ENCODE measurements at regions not wholly inside any gene's neighbourhood (a gene's known extent, or its start where the extent isn't known, plus 50 kb on each side); places are given as distances from the start of the nearest gene placed in this dataset.

DNA sequence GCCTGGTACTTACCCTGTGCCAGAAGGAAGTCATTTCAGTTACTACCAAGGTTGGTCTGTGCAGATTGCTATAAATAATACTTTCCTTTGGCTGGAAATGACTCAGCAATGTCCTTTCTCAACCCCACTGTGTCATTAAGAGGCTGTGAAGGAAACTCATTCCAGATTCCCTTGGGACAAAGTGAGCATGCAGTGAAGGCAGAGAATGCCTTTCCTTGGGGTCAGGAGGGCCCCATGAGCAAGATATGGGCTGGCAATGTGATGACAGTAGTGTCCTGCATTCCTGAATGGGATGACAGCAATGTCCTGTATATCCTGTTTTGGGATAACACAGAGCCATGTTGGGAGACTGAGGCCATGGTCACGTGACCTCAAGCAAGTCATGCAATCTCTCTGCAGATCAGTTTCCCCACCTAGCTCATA lies 213.1 kb upstream of the TMTC4 start:
- H3K4me2 ChIP-seq (ENCODE audit: insufficient read depth, low read length) = no peak overlapping the region
- TF ChIP-seq ZNF766 (CRISPR knock-in tag; conservative IDR thresholded peaks at IDR 0.05) (no peak), PHF21A (IDR thresholded peaks at IDR 0.05; ENCODE audit: borderline replicate concordance, low read depth) (no peak), EWSR1 (IDR thresholded peaks at IDR 0.05; ENCODE audit: borderline replicate concordance, low read depth, partially characterized antibody) (no peak)
- TF ChIP-seq, protein P1, sequence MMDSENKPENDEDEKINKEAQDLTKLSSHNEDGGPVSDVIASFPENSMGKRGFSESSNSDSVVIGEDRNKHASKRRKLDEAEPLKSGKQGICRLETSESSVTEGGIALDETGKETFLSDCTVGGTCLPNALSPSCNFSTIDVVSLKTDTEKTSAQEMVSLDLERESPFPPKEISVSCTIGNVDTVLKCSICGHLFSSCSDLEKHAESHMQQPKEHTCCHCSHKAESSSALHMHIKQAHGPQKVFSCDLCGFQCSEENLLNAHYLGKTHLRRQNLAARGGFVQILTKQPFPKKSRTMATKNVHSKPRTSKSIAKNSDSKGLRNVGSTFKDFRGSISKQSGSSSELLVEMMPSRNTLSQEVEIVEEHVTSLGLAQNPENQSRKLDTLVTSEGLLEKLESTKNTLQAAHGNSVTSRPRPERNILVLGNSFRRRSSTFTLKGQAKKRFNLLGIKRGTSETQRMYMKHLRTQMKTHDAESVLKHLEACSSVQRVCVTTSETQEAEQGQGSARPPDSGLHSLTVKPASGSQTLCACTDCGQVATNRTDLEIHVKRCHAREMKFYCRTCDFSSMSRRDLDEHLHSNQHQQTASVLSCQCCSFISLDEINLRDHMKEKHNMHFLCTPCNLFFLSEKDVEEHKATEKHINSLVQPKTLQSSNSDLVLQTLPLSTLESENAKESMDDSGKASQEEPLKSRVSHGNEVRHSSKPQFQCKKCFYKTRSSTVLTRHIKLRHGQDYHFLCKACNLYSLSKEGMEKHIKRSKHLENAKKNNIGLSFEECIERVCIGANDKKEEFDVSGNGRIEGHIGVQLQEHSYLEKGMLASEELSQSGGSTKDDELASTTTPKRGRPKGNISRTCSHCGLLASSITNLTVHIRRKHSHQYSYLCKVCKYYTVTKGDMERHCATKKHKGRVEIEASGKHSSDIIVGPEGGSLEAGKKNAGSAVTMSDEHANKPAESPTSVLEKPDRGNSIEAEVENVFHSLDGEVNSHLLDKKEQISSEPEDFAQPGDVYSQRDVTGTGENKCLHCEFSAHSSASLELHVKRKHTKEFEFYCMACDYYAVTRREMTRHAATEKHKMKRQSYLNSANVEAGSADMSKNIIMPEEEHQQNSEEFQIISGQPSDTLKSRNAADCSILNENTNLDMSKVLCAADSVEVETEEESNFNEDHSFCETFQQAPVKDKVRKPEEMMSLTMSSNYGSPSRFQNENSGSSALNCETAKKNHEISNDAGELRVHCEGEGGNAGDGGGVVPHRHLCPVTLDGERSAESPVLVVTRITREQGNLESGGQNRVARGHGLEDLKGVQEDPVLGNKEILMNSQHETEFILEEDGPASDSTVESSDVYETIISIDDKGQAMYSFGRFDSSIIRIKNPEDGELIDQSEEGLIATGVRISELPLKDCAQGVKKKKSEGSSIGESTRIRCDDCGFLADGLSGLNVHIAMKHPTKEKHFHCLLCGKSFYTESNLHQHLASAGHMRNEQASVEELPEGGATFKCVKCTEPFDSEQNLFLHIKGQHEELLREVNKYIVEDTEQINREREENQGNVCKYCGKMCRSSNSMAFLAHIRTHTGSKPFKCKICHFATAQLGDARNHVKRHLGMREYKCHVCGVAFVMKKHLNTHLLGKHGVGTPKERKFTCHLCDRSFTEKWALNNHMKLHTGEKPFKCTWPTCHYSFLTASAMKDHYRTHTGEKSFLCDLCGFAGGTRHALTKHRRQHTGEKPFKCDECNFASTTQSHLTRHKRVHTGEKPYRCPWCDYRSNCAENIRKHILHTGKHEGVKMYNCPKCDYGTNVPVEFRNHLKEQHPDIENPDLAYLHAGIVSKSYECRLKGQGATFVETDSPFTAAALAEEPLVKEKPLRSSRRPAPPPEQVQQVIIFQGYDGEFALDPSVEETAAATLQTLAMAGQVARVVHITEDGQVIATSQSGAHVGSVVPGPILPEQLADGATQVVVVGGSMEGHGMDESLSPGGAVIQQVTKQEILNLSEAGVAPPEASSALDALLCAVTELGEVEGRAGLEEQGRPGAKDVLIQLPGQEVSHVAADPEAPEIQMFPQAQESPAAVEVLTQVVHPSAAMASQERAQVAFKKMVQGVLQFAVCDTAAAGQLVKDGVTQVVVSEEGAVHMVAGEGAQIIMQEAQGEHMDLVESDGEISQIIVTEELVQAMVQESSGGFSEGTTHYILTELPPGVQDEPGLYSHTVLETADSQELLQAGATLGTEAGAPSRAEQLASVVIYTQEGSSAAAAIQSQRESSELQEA (IDR thresholded peaks at IDR 0.05; ENCODE audit: low read depth) = no peak
- TF ChIP-seq, protein P2, sequence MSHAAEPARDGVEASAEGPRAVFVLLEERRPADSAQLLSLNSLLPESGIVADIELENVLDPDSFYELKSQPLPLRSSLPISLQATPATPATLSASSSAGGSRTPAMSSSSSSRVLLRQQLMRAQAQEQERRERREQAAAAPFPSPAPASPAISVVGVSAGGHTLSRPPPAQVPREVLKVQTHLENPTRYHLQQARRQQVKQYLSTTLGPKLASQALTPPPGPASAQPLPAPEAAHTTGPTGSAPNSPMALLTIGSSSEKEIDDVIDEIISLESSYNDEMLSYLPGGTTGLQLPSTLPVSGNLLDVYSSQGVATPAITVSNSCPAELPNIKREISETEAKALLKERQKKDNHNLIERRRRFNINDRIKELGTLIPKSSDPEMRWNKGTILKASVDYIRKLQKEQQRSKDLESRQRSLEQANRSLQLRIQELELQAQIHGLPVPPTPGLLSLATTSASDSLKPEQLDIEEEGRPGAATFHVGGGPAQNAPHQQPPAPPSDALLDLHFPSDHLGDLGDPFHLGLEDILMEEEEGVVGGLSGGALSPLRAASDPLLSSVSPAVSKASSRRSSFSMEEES (CRISPR knock-in tag; IDR thresholded peaks at IDR 0.05) = peak; percentile 79
- H3K4me3 ChIP-seq = no peak overlapping the region
- no peaks in the 10 kb centered on the region for H4K20me1 ChIP-seq (replicated peaks; ENCODE audit: control insufficient read depth, insufficient read depth, low read length)
- in situ Hi-C loops (cut with MboI) (no loop called here), intact Hi-C loops (cut with micrococcal nuclease) (no loop called here)
- H3K9ac ChIP-seq (ENCODE audit: insufficient read depth in 1 of 2, low read depth in 2 of 2, low read length in 2 of 2) = no peak overlapping the region
- ATAC-seq = no peak
- DNase-seq (ENCODE audit: extremely low read depth in 1 of 4, low spot score in 3 of 4) = no peak
- no peaks in the 10 kb centered on the region for H3K36me3 ChIP-seq (ENCODE audit: control insufficient read depth, insufficient read depth, low read length)
- no peaks in the 10 kb centered on the region for H3K27me3 ChIP-seq (ENCODE audit: control insufficient read depth in 2 of 2, insufficient read depth in 2 of 2, low read length in 2 of 2)
- 0% methylated on average over 1 of the region's 1 CpG for WGBS (ENCODE audit: insufficient coverage, low coverage, missing lambda C conversion rate)
- H3K79me2 ChIP-seq (ENCODE audit: control insufficient read depth, insufficient read depth, low read length) = no peaks in the 10 kb centered on the region
- no peak overlapping the region for H2AFZ ChIP-seq (ENCODE audit: low read depth, low read length)
- no TSS peak for BruUV-seq (replicated peaks)
- H3K27ac ChIP-seq (ENCODE audit: extremely low read depth, low read depth, low read length) = no peak overlapping the region
- H3K9me3 ChIP-seq (replicated peaks; ENCODE audit: control insufficient read depth, insufficient read depth, low read depth, low read length) = no peaks in the 10 kb centered on the region
- POLR2A ChIA-PET = no interaction called here
- no peaks in the 10 kb centered on the region for H3K4me1 ChIP-seq (replicated peaks in 1 of 2; ENCODE audit: control insufficient read depth in 2 of 2, insufficient read depth in 2 of 2, low read length in 2 of 2)
- CTCF ChIA-PET (ENCODE audit: low intra/inter-chr PET ratio) = no interaction called here
- FAIRE-seq = no peak
- H3K9me1 ChIP-seq (ENCODE audit: control insufficient read depth, insufficient read depth, low read length) = no peaks in the 10 kb centered on the region
